ENCODE measurements at regions not wholly inside any gene's neighbourhood (a gene's known extent, or its start where the extent isn't known, plus 50 kb on each side); places are given as distances from the start of the nearest gene placed in this dataset.

DNA sequence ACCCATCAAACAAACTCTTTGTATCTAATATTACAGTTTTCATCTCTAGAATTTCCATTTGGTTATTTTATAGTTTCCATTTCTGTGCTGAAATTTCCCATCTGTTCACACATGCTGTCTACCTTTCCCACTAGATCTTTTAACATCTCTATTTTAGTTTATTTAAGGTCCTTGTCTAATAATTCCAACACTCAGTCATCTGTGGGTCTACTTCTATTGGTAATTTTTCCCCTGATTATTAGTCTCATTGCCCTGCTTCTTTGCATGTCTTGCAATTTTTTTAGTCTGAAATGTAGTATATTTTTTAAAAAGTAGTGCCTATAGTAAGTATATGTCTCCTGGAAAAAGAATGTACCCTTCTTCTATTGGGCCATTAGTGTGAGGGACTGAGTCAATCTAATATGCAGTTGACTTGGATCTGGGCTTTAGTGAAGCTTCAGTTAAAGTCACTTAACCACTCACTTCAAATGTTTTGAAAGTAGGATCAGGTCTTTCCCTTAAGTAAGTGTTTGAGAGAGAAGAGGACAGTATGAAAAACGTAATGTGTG is 370.8 kb downstream of the SEC14L1 start:
- TF ChIP-seq CTCF (IDR thresholded peaks at IDR 0.05) (no peak), POLR2A (IDR thresholded peaks at IDR 0.05) (no peak)
